ENCODE measurements at regions not wholly inside any gene's neighbourhood (a gene's known extent, or its start where the extent isn't known, plus 50 kb on each side); places are given as distances from the start of the nearest gene placed in this dataset.
"Not testable (repeated sequence)": the region's sequence is repeated elsewhere in the genome, so short reads cannot be mapped to it uniquely, and the experiment has no call there.

DNA sequence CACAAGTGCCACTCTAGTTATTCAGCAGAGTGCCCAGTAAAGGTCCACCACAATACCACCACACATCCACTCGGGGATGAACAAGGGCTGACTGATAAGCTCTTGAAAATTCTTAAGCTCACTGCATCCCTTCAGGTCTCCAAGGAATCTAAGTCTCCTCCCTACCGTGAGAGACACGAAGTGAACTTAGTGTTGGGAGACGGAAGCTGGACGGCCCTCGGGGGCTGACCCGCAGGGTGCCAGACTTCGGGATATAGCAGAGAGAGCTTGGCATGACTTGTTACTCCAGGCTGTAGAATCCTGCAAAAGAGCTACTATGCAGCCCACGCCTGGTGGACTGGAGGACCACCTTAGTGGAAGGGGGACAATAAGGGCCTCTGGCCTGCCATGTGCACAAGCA, 75.1 kb downstream of the LYZL1 start:
- DNase-seq: not testable (repeated sequence)

DNA sequence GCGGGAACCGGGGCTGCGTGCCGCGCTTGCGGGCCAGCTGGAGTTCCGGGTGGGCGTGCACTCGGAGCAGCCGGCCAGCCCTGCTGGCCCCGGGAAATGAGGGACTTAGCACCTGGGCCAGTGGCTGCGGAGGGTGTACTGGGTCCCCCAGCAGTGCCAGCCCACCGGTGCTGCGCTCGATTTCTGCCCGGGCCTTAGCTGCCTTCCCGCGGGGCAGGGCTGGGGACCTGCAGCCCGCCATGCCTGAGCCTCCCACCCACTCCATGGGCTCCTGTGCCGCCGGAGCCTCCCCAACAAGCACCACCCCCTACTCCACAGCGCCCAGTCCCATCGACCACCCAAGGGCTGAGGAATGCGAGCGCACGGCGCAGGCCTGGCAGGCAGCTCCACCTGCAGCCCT, 77.3 kb downstream of the LYZL1 start:
- DNase-seq: not testable (repeated sequence)

DNA sequence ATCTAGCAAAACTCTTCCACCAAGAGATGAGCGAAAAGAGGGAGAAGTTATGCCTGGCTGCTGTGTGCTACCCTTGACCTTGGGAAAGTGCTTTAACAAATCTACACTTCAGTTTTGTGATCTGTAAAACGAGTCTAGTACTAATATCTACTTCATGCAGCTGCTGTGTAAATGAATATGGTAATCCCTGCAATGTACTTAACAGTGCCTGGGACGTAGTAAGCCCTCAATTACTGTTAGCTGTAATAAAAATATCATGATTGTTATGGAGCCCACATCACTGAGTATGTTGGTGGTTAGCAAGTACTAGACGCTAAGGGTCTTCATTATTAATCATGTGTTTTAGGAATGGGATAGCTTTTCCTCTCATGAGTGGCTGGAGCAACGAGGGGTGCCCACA, 80.5 kb downstream of the LYZL1 start:
- no peak for DNase-seq

DNA sequence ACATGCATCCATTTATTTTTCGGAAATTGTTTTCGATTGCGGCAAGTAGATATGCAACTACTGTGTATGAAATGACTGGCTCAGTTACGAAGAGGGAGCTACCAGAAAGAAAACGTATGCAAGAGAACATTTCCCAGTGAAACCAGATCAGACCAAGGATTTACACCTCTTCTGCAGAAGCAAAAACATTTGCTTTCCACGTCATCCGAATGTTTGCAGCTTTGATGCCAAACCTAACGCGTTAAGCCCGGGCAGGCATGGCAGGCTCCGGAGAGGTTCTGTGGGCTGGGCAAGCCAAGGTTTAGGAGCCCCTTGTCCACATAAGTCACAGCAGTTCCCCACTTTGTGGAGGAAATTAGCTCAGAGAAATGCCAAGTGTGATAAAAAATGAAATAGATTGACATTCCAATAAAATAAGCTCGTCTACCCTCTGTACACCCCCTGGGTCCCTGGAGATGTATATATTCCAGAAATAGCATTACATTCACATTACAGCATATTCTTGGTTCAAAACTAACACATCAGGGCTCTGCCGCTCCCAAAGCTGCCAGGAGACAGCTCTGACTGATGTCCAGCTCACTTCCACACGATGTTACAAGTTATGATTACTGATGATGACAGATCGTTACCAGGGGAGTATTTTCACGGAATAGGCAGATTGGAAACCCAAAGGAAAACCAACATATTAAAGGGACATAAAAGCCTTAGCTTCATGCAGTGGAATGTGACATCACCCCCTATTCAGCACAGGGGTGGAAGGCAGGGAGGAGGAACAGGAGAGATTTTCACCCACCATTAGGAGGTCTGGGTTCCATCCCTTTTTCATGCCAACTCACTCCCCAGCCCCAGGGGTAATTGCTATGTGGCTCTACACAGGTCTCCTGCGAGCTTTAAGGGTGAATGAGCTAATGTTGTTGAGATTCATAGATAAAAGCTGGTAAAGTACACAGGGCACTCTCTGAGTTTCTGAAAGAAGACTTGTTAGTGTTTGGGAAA, 81.5 kb downstream of the LYZL1 start:
- DNase-seq: no peak

DNA sequence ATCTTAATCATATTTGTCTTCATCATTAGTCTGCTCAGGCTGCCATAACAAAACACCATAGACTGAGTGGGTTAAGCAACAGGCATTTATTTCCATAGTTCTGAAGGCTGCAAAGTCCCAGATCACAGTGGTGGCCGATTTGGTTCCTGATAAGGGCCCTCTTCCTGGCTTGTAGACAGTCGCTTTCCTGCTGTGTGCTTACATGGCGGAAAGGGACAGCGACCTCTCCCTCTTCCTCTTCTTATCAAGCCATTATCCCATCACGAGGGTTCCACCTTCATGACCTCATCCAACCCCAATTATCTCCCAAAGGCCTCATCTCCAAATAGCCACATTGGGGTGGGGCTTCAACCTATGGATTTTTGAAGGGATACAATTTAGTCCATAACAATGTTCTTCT, 84.0 kb downstream of the LYZL1 start:
- no peak for DNase-seq

DNA sequence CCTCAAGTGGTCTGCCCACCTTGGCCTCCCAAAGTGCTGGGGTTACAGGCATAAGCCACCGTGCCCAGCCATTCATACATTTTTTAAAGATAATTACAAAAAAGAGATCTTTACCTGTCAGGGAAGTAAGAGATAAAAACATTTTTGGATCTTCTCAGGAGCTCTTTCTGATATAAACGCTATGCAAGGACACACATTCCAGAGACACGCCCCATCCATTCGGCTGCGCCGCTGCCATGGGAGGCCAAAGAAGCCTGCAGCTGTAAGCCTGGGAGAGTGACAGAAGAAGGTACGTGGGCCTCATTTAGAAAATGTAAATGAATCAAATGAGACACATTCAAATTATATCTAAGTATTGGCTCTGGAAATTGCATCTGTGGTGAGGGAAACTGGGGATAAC, 85.3 kb downstream of the LYZL1 start:
- no peak for DNase-seq

DNA sequence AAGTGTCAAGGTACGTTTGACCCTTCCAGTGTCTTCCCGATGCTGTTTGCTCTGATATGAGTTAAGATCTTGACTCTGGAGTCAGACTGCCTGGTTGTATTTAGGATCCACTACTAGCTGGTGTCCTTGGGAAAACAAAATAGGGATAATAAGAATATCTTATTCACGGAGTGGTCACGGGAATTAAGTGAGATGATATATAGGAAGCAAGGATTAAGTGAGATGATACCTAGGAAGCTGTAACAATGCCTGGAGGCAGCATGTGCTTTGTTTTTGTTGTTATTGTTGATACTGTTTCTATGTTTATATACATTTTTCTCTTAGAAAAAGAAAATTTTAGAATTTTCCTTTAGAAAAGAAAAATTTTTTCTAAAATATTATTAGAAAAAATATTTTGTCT, 87.0 kb downstream of the LYZL1 start:
- no peak for DNase-seq

DNA sequence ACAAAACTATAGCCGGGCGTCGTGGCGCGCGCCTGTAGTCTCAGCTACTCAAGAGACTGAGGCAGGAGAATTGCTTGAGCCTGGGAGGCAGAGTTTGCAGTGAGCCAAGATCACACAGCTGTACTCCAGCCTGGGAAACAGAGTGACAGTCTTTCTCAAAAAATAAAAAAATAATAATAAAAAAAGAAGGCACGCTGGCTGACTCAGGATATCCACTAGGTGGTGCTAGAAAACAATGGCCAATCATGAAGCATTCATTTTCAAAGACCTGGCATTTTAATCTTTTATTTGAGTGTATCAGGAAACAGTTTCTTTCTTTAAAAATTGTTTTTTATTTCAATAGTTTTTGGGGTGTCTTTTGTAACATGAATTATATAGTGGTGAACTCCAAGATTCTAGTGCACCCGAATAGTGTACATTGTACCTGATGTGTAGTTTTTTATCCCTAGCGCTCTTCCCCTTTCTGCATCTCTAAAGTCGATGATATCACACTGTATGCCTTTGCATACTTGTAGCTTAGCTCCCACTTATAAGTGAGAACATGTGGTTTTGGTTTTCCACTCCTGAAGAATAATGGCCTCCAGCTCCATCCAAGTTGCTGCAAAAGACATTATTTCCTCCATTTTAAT, 88.6 kb downstream of the LYZL1 start:
- peak; percentile 45 for DNase-seq

DNA sequence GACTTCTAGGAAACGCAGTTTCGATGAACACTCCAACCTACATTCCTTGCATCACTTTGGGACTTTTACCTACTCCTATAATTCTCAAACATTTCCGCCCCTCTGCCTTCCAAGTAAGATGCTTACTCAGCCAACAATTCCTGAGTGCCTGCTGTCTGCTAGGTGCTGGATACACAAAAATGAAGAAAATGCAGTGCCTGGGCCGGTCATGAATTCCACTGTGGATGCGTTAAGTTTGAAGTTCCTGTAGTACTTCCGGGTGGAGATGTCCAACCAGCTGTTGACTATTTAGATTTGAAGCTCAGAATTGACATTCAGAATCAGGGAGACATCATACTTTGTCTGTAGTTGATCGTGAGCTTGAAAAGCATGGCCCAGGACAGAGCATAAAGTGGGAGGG, 89.2 kb downstream of the LYZL1 start:
- no peak for DNase-seq

DNA sequence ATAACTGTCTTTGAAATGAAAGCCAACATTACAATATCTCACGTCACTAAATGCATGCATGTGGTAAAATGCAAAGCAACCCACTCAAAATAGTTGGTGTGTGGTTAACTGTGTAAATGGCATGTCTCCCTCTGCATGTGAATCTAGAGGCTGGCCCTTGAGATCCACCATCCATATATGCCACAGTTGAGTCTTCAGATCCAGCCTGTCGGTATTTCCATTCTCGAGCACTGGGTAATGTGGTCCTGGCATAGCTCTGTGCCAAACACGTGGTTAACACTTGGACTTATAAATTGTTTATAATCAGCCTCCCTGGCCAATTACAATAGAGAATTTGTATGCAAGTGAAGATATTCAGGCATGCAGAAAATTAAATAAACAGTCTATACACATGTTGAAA, 90.3 kb downstream of the LYZL1 start:
- DNase-seq: no peak

DNA sequence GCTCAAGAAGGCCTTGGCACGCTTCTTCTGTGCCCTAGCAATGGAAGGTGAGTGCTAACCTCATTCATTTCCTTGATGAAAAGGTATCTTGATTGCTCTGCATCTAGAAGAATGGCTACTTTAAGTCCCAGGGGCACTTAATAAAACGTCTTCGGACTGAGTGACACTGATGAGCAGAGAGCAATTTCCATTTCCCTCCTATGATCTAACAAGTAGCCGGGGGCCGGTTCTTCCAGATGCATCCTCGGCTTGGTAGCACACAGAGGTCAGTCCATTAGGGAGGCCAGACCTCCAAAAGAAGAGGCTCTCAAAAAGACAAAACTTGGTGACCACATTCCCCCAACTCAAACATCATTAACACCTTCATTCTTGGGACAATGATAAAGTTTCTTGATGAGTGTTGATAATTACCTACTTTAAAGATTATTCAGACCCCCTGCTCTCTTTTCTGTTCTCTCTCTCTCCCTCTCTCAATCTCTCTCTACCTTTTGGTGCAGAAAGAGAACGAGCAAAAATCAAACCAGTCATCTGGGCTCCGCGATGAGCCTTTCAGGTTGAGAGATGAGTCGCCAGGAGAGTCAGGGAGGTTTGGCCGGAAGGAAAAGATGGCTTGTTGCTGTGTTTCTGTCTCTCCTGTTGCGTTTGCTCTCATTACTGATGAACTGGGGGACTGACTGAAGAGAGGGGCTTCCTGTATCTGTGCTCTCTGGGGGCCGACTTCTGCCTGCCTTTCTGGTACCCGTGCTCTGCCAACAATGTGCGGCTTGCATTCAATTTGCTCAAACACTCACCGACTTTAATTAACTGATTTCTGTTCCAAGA, 91.1 kb downstream of the LYZL1 start:
- DNase-seq: not testable (repeated sequence)

DNA sequence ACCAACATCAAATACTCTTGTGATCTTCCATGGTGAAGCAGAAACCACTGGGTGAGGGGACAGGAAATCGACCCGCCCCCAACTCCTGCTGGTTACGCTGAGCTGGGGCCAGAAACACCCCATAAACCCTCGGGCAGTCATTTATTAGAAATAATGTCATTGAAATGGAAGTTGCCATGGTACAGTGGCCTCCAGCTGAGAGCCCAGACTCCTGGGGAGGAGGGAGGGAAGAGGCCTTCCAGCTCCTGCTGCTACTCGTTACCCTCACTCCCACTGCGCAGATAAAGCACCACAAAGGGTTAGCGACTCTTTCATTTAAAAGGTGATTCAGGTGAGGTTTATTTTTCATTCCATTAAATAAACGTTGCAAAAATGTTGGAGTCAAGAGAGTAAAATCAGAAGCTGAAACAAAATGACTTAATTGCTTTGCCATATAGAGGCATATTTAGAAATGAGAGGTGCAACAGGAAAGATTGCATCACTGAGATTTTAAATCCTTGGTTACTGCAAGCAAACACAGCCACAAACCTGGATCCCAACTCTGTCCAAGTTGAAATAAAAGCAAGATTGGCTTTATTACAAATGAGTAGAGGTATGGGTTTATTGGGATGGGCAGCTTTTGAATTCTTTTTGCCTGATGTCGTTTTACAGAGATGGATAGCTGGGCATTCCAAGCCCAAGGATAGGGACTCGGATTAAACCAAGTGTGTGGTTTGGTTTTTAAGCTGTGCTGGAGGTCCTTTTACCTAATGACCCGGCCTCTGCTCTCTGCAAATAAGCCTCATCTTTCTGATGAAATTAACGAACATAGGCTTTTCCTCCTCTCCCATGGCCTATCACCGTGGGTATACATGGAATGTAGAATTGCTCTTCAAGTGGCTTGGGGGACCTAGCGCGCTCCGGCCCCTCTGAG, 92.0 kb downstream of the LYZL1 start:
- DNase-seq: not testable (repeated sequence)

DNA sequence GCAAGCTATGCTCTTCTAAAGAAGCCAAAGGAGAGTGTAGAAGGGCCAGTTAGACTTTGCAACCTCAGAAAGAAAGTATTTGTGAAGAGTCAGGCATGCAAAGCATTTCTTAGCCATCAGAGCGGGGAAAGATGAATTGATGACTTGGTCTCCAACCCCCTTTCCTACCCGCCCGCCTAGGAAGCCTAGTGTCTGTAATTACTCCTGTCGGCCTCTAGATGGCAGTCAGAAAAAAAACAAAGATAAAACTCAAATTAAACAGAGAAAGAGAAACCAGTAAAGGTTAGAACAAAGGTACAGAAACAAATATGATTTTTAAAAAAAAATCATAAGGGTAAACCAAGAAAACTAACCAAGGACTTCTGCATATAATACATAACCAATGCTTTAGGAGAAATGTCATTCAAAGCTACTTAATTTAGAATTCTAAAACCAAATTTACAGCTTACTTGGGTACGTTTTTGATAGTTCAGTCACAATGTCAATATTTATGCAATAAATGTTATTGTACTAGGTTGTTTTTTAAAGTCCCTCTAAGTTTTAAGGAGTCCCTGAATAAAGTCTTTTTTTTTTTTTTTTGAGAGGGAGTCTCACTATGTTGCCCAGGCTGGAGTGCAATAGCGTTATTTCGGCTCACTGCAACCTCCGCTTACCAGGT, 97.6 kb downstream of the LYZL1 start:
- peak; percentile 41 for DNase-seq

DNA sequence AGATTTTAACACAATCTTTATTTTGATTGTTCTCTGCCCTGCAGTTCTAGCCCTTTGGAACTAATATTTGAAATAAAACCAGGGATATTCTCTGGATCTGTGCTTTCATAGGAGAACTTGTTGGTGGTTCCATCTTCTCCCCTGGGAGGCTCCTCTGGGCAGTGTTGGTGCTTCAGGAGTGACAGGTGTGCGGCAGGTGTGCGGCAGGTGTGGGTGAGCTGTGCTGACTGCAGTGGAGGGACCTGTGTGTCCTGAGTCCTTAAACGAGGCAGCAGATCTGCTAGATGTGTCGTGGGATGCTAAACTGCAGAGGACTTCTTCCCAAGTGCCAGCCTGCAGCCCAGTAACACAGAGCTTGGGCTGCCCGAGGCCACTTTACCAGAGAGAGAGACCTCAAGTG, 98.4 kb downstream of the LYZL1 start:
- no peak for DNase-seq

DNA sequence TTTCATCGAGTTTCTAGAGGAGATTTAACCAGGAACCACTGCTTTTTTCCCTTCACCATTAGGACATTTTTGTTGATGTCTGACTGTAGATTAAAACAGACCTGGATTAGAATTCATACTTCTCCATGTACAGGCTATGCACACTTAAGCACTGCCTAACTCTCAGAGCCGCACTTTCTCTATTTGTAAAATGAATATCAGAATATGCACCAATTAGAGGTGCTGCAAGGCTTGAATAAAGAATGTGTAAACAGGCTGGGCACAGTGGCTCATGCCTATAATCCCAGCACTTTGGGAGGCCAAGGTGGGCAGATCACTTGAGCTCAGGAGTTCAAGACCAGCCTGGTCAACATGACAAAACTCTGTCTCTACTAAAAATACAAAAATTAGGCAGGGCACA, 99.2 kb downstream of the LYZL1 start:
- DNase-seq: not testable (repeated sequence)

DNA sequence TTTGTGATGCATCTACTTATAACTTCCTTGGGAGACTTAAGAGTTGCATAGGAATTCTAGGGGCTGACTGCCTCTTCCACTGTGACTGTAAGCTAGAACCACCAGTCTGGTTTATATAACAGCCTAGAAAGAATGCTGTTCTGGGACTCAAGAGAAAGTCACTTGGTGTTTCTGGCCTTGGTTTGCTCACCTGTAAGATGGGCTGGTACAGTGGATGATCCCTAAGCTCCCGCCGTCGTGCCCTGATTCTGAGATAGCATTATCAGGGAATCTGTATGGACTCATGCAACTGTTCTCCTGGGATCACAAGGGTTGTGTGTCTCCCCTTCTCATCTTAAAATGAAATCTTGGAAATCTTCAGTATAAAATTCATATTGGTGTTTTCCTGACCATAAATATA, 100.6 kb downstream of the LYZL1 start:
- no peak for DNase-seq

DNA sequence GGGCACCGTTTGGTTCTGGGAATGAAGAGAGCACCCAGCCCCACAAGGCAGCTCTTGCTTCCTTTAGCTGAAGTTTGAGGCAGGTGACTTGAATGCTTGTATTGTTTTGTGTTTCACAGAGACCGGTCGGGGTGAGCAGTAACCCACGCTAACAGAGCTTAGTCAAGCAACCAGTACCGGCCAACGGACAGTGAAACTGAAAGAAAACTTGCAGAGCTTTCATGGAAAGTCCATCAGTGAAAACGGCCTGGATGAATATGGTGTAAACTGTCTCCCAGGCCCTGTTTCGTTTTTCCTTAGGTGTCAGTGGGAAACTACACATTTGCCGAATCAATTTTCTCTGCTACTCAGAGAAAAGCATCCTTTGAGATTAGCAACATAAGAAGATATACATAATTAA, 101.1 kb downstream of the LYZL1 start:
- no peak for DNase-seq

DNA sequence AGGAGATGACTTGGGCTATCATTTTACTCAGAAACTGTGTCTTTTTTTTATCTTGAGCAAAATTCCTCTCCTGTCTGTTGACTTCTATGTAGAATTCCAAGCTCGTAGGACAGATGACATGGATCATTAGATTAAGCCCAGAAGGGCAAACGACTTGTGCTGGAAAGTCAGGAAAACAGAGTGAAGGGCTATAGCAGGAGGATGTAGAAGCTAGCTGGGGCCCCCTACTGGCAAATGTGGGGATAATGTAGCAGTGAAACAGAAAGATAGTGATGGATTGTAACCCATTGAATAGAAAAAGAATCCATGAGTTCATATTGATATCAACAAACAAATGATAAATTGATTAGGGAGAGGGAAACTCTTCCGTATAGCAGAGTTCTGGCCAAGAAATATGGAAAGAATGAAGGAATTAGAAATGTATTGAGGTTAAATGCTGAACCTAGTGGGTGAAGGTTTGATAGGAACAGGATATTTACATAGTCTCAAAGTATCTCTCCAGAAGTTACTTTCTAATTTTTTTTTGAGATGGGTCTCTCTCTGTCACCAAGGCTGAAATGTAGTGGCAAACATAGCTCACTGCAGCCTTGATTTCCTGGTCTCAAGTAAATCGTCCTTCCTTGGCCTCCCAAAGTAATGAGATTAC, 103.6 kb downstream of the LYZL1 start:
- DNase-seq: peak; percentile 55

DNA sequence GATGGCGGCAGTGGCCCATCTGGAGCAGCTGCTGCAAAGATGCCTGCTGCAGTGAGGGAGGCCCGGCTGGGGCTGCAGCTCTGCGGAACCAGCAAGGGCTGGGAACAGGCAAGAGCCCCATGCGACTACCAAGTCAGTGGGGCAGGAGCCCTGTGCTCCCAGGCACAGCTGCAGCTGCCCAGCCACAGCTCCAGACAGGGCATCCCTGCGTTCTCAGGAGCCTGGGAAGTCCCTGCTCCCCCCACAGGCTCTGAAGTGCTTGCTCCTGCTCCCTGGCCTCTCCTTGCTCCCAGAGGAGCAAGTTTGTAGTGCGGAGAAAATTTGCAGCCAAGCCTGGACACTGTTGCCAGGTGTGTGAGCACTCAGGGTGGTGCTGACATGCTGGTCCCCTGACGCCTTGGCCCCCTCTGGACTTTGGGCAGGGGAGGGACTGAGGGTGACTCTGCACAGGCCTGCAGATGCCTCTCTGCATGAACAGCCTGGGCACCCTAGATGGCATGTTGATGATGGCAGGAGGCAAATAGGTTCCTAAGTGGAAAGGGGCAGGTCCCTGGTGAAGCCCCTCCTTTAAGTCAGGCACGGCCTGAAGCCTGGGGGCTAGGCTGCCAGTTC, 105.6 kb downstream of the LYZL1 start:
- no peak for DNase-seq

DNA sequence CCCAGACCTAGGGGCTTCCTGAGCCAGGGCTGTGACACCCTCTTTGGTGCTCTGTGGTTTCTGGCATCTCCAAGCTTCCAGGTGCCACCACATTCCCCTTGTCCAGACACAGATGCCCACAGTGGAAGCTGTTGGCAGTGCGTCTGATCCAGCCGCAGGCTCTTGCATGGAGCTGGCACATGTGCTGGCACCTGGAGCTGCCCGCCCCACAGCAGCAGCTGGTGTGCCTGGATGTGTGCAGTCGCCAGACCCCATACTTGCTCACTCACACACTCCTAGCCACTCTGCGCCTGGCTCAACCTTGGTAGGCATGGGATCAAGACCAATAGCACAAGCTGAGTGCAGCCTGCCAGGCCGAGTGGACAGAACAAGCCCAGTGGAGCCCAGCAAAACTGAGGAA, 106.5 kb downstream of the LYZL1 start:
- DNase-seq: no peak

DNA sequence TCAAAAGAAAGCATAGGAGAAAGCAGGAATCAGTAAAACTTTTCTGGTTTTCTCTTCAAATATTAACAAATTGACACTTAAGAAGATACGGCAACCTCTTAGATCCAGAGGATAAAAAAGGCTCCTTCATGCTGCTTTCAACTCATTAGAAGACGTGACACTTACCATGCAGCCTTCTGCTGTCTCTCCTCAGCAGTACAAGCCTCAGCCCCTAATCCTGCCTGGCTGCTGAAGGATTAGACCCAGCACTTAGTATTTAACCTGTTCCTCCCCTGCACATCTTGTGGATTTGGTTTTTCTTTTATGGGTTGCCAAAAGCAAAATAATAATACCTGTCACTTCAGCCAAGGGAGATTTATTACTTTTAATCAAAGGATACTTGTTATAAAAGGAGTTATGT, 108.4 kb downstream of the LYZL1 start:
- no peak for DNase-seq
